ENCODE measurements at regions not wholly inside any gene's neighbourhood (a gene's known extent, or its start where the extent isn't known, plus 50 kb on each side); places are given as distances from the start of the nearest gene placed in this dataset.

DNA sequence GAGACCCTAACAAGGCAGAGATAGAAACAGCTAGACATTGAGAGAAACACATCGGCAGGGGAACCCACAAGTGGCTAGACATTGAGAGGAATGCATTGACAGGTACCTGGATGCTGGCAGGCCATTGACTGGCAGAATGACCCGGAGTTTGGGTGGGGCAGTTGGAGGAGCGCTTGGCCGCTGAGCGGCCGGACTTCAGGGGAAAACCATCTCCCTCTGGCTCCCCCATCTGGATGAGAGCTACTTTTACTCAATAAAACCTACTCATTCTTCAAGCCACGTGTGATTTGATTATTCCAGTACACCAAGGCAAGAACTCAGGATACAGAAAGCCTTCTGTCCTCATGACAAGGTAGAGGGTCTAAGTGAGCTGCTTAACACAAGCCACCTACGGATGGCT, 473.4 kb downstream of the SLITRK5 start:
- TF ChIP-seq, protein P1, sequence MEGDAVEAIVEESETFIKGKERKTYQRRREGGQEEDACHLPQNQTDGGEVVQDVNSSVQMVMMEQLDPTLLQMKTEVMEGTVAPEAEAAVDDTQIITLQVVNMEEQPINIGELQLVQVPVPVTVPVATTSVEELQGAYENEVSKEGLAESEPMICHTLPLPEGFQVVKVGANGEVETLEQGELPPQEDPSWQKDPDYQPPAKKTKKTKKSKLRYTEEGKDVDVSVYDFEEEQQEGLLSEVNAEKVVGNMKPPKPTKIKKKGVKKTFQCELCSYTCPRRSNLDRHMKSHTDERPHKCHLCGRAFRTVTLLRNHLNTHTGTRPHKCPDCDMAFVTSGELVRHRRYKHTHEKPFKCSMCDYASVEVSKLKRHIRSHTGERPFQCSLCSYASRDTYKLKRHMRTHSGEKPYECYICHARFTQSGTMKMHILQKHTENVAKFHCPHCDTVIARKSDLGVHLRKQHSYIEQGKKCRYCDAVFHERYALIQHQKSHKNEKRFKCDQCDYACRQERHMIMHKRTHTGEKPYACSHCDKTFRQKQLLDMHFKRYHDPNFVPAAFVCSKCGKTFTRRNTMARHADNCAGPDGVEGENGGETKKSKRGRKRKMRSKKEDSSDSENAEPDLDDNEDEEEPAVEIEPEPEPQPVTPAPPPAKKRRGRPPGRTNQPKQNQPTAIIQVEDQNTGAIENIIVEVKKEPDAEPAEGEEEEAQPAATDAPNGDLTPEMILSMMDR (IDR thresholded peaks at IDR 0.05) = no peak
- no peak for TF ChIP-seq EP300 (IDR thresholded peaks at IDR 0.05)

Measured in ovary (tissue), 3 donors.